Umbilical cord (tissue), 1 donor: ENCODE measurements at regions not wholly inside any gene's neighbourhood (a gene's known extent, or its start where the extent isn't known, plus 50 kb on each side); places are given as distances from the start of the nearest gene placed in this dataset.

ENCODE experiments used
- DNase-seq: peaks from one replicate; pipeline ENCODE4 v3.0.0-alpha.2; 2015; ENCODE audit warnings: low spot score

GRCh38 chr20:63057171-63058117 lies 50.7 kb upstream of the BHLHE23 start:
- DNase-seq, result peak; percentile 8

GRCh38 chr20:63056236-63057170 lies 49.7 kb upstream of the BHLHE23 start:
- DNase-seq, result peak; percentile 7
